ENCODE measurements at regions not wholly inside any gene's neighbourhood (a gene's known extent, or its start where the extent isn't known, plus 50 kb on each side); places are given as distances from the start of the nearest gene placed in this dataset.
"Not testable (repeated sequence)": the region's sequence is repeated elsewhere in the genome, so short reads cannot be mapped to it uniquely, and the experiment has no call there.

- Mint-ChIP-seq H3K27ac (no peak overlapping the region), H3K4me3 (no peak overlapping the region), H3K9me3 (peaks cover 3% of the 10 kb centered on the region), H3K27me3 (no peaks in the 10 kb centered on the region), H3K36me3 (no peaks in the 10 kb centered on the region), H3K4me1 (no peaks in the 10 kb centered on the region)
- CTCF ChIA-PET = no interaction called here
- no peak for DNase-seq
Measured at GRCh38 chr15:26214290-26214689, 351.2 kb upstream of the ATP10A start.

- Mint-ChIP-seq H3K9me3 (peaks cover 3% of the 10 kb centered on the region), H3K27ac (no peak overlapping the region), H3K27me3 (no peaks in the 10 kb centered on the region), H3K4me1 (no peaks in the 10 kb centered on the region), H3K36me3 (no peaks in the 10 kb centered on the region), H3K4me3 (no peak overlapping the region)
- CTCF ChIA-PET = no interaction called here
- no peak for DNase-seq
Measured at GRCh38 chr15:26213427-26213826, 350.3 kb upstream of the ATP10A start.

GRCh38 chr15:26212109-26212508, 349.0 kb upstream of the ATP10A start:
- H3K4me1 Mint-ChIP-seq = no peaks in the 10 kb centered on the region
- CTCF ChIA-PET = no interaction called here
- H3K36me3 Mint-ChIP-seq = no peaks in the 10 kb centered on the region
- no peak overlapping the region for H3K4me3 Mint-ChIP-seq
- H3K27ac Mint-ChIP-seq = no peak overlapping the region
- no peak for DNase-seq
- peaks cover 2% of the 10 kb centered on the region for H3K9me3 Mint-ChIP-seq
- H3K27me3 Mint-ChIP-seq = no peaks in the 10 kb centered on the region

GRCh38 chr15:26210980-26211379, 347.9 kb upstream of the ATP10A start:
- CTCF ChIA-PET = no interaction called here
- H3K27me3 Mint-ChIP-seq = no peaks in the 10 kb centered on the region
- no peaks in the 10 kb centered on the region for H3K4me1 Mint-ChIP-seq

GRCh38 chr15:26201177-26201858, 338.2 kb upstream of the ATP10A start:
- Mint-ChIP-seq H3K27ac (no peak overlapping the region), H3K4me3 (no peak overlapping the region), H3K4me1 (no peaks in the 10 kb centered on the region), H3K27me3 (no peaks in the 10 kb centered on the region), H3K9me3 (no peaks in the 10 kb centered on the region), H3K36me3 (no peaks in the 10 kb centered on the region)
- CTCF ChIA-PET = no interaction called here
- no peak for DNase-seq

More at GRCh38 chr15:26210980-26211379, 347.9 kb upstream of the ATP10A start:
- Mint-ChIP-seq H3K36me3 (no peaks in the 10 kb centered on the region), H3K27ac (no peak overlapping the region), H3K9me3 (no peaks in the 10 kb centered on the region), H3K4me3 (no peak overlapping the region)
- DNase-seq = no peak

- Mint-ChIP-seq H3K27me3 (no peaks in the 10 kb centered on the region), H3K9me3 (no peaks in the 10 kb centered on the region), H3K27ac (no peak overlapping the region), H3K4me1 (no peaks in the 10 kb centered on the region), H3K4me3 (no peak overlapping the region), H3K36me3 (no peaks in the 10 kb centered on the region)
- no peak for DNase-seq
- CTCF ChIA-PET = no interaction called here
Measured at GRCh38 chr15:26200427-26200826, 337.3 kb upstream of the ATP10A start.

GRCh38 chr15:26197719-26198118, 334.6 kb upstream of the ATP10A start:
- Mint-ChIP-seq H3K4me3 (no peak overlapping the region), H3K27me3 (no peaks in the 10 kb centered on the region), H3K9me3 (no peaks in the 10 kb centered on the region), H3K27ac (no peak overlapping the region), H3K36me3 (no peaks in the 10 kb centered on the region), H3K4me1 (no peaks in the 10 kb centered on the region)
- DNase-seq = no peak
- CTCF ChIA-PET = no interaction called here

GRCh38 chr15:26197060-26197459, 333.9 kb upstream of the ATP10A start:
- Mint-ChIP-seq H3K4me3 (no peak overlapping the region), H3K27ac (no peak overlapping the region), H3K4me1 (no peaks in the 10 kb centered on the region), H3K9me3 (no peaks in the 10 kb centered on the region), H3K36me3 (no peaks in the 10 kb centered on the region), H3K27me3 (no peaks in the 10 kb centered on the region)
- DNase-seq = no peak
- CTCF ChIA-PET = no interaction called here

GRCh38 chr15:26191193-26191592, 328.1 kb upstream of the ATP10A start:
- no peaks in the 10 kb centered on the region for H3K36me3 Mint-ChIP-seq
- H3K9me3 Mint-ChIP-seq = no peaks in the 10 kb centered on the region
- no peak overlapping the region for H3K4me3 Mint-ChIP-seq
- DNase-seq = no peak
- no peaks in the 10 kb centered on the region for H3K4me1 Mint-ChIP-seq
- CTCF ChIA-PET = no interaction called here
- no peak overlapping the region for H3K27ac Mint-ChIP-seq
- H3K27me3 Mint-ChIP-seq = no peaks in the 10 kb centered on the region

- H3K27ac Mint-ChIP-seq, H3K9me3 Mint-ChIP-seq, H3K4me1 Mint-ChIP-seq, H3K27me3 Mint-ChIP-seq, H3K4me3 Mint-ChIP-seq, CTCF ChIA-PET, H3K36me3 Mint-ChIP-seq, DNase-seq: not testable (repeated sequence)
Measured at GRCh38 chr15:26186138-26186537, 323.0 kb upstream of the ATP10A start.

GRCh38 chr15:26182441-26182840, 319.3 kb upstream of the ATP10A start:
- CTCF ChIA-PET = no interaction called here
- Mint-ChIP-seq H3K9me3 (no peaks in the 10 kb centered on the region), H3K27ac (no peak overlapping the region), H3K27me3 (no peaks in the 10 kb centered on the region), H3K4me1 (no peaks in the 10 kb centered on the region), H3K36me3 (no peaks in the 10 kb centered on the region), H3K4me3 (no peak overlapping the region)
- no peak for DNase-seq

GRCh38 chr15:26179906-26180305, 316.8 kb upstream of the ATP10A start:
- CTCF ChIA-PET = no interaction called here
- Mint-ChIP-seq H3K4me1 (no peaks in the 10 kb centered on the region), H3K36me3 (no peaks in the 10 kb centered on the region)

GRCh38 chr15:26178640-26179220, 315.6 kb upstream of the ATP10A start:
- H3K4me3 Mint-ChIP-seq = no peak overlapping the region
- H3K27me3 Mint-ChIP-seq = no peaks in the 10 kb centered on the region
- H3K4me1 Mint-ChIP-seq = no peaks in the 10 kb centered on the region
- CTCF ChIA-PET = no interaction called here
- no peaks in the 10 kb centered on the region for H3K36me3 Mint-ChIP-seq
- no peak for DNase-seq
- H3K9me3 Mint-ChIP-seq = no peaks in the 10 kb centered on the region
- H3K27ac Mint-ChIP-seq = no peak overlapping the region

More at GRCh38 chr15:26179906-26180305, 316.8 kb upstream of the ATP10A start:
- no peak overlapping the region for H3K27ac Mint-ChIP-seq
- no peaks in the 10 kb centered on the region for H3K27me3 Mint-ChIP-seq
- DNase-seq = no peak
- H3K9me3 Mint-ChIP-seq = no peaks in the 10 kb centered on the region
- H3K4me3 Mint-ChIP-seq = no peak overlapping the region

- DNase-seq = no peak
- Mint-ChIP-seq H3K9me3 (no peaks in the 10 kb centered on the region), H3K27me3 (no peaks in the 10 kb centered on the region), H3K4me1 (no peaks in the 10 kb centered on the region), H3K27ac (no peak overlapping the region), H3K36me3 (no peaks in the 10 kb centered on the region), H3K4me3 (no peak overlapping the region)
- CTCF ChIA-PET = no interaction called here
Measured at GRCh38 chr15:26177816-26178215, 314.7 kb upstream of the ATP10A start.

GRCh38 chr15:26176831-26177230, 313.7 kb upstream of the ATP10A start:
- no peak overlapping the region for H3K4me3 Mint-ChIP-seq
- no peaks in the 10 kb centered on the region for H3K9me3 Mint-ChIP-seq
- no peaks in the 10 kb centered on the region for H3K36me3 Mint-ChIP-seq
- DNase-seq = no peak
- no peaks in the 10 kb centered on the region for H3K4me1 Mint-ChIP-seq
- CTCF ChIA-PET = no interaction called here
- H3K27me3 Mint-ChIP-seq = no peaks in the 10 kb centered on the region
- H3K27ac Mint-ChIP-seq = no peak overlapping the region
